ENCODE measurements at regions not wholly inside any gene's neighbourhood (a gene's known extent, or its start where the extent isn't known, plus 50 kb on each side); places are given as distances from the start of the nearest gene placed in this dataset.

- no peak for DNase-seq
Observed at GRCh38 chr16:27123795-27124409, 57.2 kb downstream of the C16orf82 start.

- DNase-seq = peak in 1 of 2 experiments; percentile 30
Observed at GRCh38 chr16:27127308-27127707, 60.6 kb downstream of the C16orf82 start.

DNA sequence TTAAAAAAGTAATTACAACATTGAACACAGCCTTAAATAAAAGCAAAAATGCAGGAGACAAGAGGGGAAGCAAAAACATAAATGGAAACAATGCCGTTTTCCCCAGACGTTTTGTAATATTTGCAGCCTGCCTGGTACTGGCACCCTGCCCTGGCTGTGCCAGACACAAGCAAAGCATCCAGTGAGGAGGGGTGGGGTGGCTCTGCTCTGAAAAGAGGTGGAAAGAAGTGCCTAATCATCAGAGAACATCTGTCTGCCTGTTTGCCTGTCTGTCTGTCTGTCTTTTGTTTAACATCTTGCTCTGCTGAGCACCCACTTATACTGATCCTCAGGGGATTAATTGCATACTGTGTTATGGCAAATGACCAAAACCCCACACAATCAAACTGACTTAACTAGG, 62.7 kb downstream of the C16orf82 start:
- peak in 1 of 2 experiments; percentile 41 for DNase-seq

GRCh38 chr16:27138257-27138656, 65.1 kb upstream of the KDM8 start:
- DNase-seq = no peak

DNA sequence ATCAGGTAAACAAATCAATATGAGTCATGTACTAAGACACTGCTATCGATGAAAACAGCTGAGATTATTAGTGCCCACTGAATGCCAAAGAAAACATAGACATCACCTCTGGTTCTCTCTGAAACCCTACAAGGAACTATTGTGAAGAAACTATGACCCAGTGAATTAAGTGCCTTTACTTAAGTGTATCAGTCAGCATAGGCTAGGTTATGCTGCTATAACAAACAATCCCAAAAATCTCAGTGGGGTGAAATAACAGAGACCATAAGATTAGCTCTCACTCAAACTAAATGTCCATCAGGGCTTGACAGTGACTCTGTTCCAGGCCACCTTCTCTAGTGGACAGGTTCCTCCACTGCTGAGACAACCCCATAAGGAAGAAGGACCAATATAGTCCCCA, 57.7 kb upstream of the KDM8 start:
- DNase-seq = no peak

DNA sequence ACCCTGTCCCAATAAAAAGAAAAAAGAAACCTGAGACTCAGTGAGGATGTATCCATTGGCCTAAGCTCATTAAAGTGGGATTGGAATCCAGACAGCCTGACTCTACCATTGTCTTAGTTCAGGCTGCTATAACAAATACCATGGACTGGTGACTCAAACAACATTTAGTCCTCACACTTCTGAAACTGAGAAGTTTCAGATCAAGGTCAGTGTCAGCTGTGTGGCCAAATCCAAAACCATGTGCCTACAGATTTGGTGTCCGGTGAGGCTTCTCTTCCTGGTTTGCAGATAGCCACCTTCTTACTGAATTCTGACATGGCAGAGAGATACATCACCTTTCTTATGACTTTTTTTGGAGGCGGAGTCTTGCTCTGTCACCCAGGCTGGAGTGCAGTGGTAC, 53.3 kb upstream of the KDM8 start:
- DNase-seq = no peak

- DNase-seq = no peak
Observed at GRCh38 chr16:27152121-27152520, 51.2 kb upstream of the KDM8 start.

DNA sequence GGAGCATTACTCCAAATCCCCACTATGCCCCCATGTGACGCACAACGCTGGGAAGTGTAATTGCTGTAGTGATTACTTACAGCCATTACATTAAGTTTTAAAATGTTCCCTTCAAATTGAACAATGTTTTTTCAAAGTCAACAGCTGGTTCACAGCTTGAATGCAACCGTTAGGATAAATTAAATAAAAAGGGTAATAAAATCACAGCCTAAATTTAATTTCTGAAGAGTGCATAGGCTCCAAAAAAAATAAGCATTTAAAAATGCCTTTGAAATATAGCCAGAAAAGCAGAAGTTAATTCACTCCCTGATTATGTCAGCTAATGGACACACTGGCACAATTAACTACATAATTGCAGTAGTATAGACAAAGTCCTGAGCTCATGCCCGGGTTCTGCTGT, 50.5 kb upstream of the KDM8 start:
- DNase-seq = no peak
